ENCODE measurements at regions not wholly inside any gene's neighbourhood (a gene's known extent, or its start where the extent isn't known, plus 50 kb on each side); places are given as distances from the start of the nearest gene placed in this dataset.

DNA sequence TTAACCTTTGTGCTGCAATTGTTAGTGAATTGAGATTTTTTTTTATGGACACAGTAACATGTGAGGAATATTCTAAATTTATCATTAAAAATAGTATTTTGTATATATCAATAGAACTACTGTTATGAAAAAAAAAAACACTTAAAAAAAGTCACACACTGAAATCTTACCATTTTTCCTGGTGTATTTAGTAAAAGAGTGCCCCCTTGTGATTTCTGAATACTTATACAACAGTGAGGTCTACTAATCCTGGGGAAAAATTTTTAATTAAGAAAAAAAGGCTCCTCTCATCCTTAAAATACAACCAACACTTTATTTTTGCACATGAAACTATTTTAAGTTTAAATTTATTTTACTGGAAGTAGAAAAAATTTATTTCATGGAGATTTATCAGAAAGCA, 56.4 kb upstream of the SPOCK3 start:
- TF ChIP-seq POLR2A (IDR thresholded peaks at IDR 0.05): no peak
- TF ChIP-seq, protein P1, sequence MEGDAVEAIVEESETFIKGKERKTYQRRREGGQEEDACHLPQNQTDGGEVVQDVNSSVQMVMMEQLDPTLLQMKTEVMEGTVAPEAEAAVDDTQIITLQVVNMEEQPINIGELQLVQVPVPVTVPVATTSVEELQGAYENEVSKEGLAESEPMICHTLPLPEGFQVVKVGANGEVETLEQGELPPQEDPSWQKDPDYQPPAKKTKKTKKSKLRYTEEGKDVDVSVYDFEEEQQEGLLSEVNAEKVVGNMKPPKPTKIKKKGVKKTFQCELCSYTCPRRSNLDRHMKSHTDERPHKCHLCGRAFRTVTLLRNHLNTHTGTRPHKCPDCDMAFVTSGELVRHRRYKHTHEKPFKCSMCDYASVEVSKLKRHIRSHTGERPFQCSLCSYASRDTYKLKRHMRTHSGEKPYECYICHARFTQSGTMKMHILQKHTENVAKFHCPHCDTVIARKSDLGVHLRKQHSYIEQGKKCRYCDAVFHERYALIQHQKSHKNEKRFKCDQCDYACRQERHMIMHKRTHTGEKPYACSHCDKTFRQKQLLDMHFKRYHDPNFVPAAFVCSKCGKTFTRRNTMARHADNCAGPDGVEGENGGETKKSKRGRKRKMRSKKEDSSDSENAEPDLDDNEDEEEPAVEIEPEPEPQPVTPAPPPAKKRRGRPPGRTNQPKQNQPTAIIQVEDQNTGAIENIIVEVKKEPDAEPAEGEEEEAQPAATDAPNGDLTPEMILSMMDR (IDR thresholded peaks at IDR 0.05): peak in 10 of 12 donors; percentile 7 to 49 (median 33)

Data from heart left ventricle (tissue), 13 donors.